HepG2 (cell line): ENCODE measurements at regions not wholly inside any gene's neighbourhood (a gene's known extent, or its start where the extent isn't known, plus 50 kb on each side); places are given as distances from the start of the nearest gene placed in this dataset.
A peak's percentile ranks its signal among the peaks of the same experiment; 100 is the strongest.
"Not testable (repeated sequence)": the region's sequence is repeated elsewhere in the genome, so short reads cannot be mapped to it uniquely, and the experiment has no call there.

Experiments used
- ATAC-seq: fragments of 200-7000 bp; cut with Tn5 transposase; 3 replicates; pipeline ENCODE4 v1.9.1; 2020; ENCODE audit warnings: mild to moderate bottlenecking, moderate library complexity
- BruUV-seq: library from RNA; stranded (reverse); fragments of 400-500 nt; replicated peaks from 2 replicates; lab custom pipeline; 2021; lab: Mats Ljungman, UMichigan
- CTCF ChIA-PET: fragments of 300-600 bp; formaldehyde crosslinking; extraction: SDS; loops from one replicate; lab custom pipeline; 2021; ENCODE audit warnings: low total read pairs, inconsistent platforms, low intra/inter-chr PET ratio; lab: Yijun Ruan, JAX
- POLR2A ChIA-PET: fragments of 350-600 bp; sonication (Branson Sonifier 250); formaldehyde crosslinking; loops from one replicate; lab custom pipeline; 2020; ENCODE audit warnings: antibody characterized with exemption, inconsistent platforms; lab: Yijun Ruan, JAX
- DNase-seq: peaks from one replicate; pipeline ENCODE4 v3.0.0-alpha.2; 2015; ENCODE audit warnings: low spot score
- FAIRE-seq: peaks from 3 replicates; lab custom pipeline; 2011; peaks lifted over from hg19 to GRCh38; lab: Jason Lieb, UNC
- H2AFZ ChIP-seq: one replicate; pipeline ENCODE4 v1.6.1; 2011; ENCODE audit warnings: low read length, inconsistent platforms
- H3K27ac ChIP-seq: fragments of 300-600 bp; 3 replicates; pipeline ENCODE4 v1.8.0; 2011; ENCODE audit warnings: mixed run types, mild to moderate bottlenecking, mixed read lengths, low read length, inconsistent platforms; ENCODE audit not compliant: insufficient read depth; ENCODE audit errors: extremely low read length
- H3K27me3 ChIP-seq, 2 experiments: fragments of 200-600 bp in 1 of 2; 2 replicates in 1 of 2; 3 replicates in 1 of 2; pipeline versions ENCODE4 v1.6.0 to v1.8.0; 2011; ENCODE audit warnings: low read length in 2 of 2, mild to moderate bottlenecking in 2 of 2, moderate library complexity in 2 of 2, inconsistent platforms in 1 of 2; ENCODE audit not compliant: insufficient read depth in 2 of 2, control insufficient read depth in 1 of 2
- H3K36me3 ChIP-seq, 2 experiments: fragments of 200-600 bp in 1 of 2; replicated peaks in 1 of 2; 2 replicates in 1 of 2; 3 replicates in 1 of 2; pipeline versions ENCODE4 v1.5.1 to v1.8.0; 2011; ENCODE audit warnings: low read length in 2 of 2, inconsistent platforms in 1 of 2; ENCODE audit not compliant: insufficient read depth in 2 of 2, control insufficient read depth in 1 of 2
- H3K4me1 ChIP-seq: 2 replicates; pipeline ENCODE4 v1.5.1; 2012; ENCODE audit warnings: low read length, inconsistent platforms; ENCODE audit not compliant: insufficient read depth
- H3K4me2 ChIP-seq: 2 replicates; pipeline ENCODE4 v1.6.0; 2011; ENCODE audit warnings: low read depth, low read length, inconsistent platforms
- H3K4me3 ChIP-seq, 3 experiments: fragments of 200-600 bp in 1 of 3; sonication (generic), shearing (Covaris generic) in 1 of 3; replicated peaks in 1 of 3; 2 replicates each; pipeline ENCODE4 v1.5.1; 2011 to 2016; ENCODE audit warnings: low read length in 3 of 3, inconsistent platforms in 2 of 3, low read depth in 2 of 3, mild to moderate bottlenecking in 2 of 3, control low read depth in 1 of 3, mixed read lengths in 1 of 3; ENCODE audit not compliant: insufficient read depth in 1 of 3
- H3K79me2 ChIP-seq: one replicate; pipeline ENCODE4 v1.6.1; 2011; ENCODE audit warnings: low read length, inconsistent platforms; ENCODE audit not compliant: insufficient read depth
- H3K9ac ChIP-seq: 2 replicates; pipeline ENCODE4 v1.6.0; 2011; ENCODE audit warnings: mild to moderate bottlenecking, low read depth, low read length, inconsistent platforms; ENCODE audit not compliant: insufficient read depth
- H3K9me3 ChIP-seq: 2 replicates; pipeline ENCODE4 v1.5.1; 2012; ENCODE audit warnings: mild to moderate bottlenecking, low read length
- H4K20me1 ChIP-seq: 2 replicates; pipeline ENCODE4 v1.6.0; 2011; ENCODE audit warnings: inconsistent platforms, mild to moderate bottlenecking, low read length, moderate library complexity; ENCODE audit not compliant: insufficient read depth
- CHD4 ChIP-seq: fragments of 200-600 bp; sonication (generic); IDR thresholded peaks from 2 replicates; pipeline ENCODE4 v1.7.0; 2017; ENCODE audit warnings: mild to moderate bottlenecking, low read length, borderline replicate concordance
- WGBS: methylation state at CpG from one replicate; pipeline ENCODE4 v1.1.6; 2017; ENCODE audit warnings: low lambda C conversion rate; 5-methylcytosine and 5-hydroxymethylcytosine counted together
- in situ Hi-C: cut with HindIII; loops from 2 replicates; pipeline ENCODE4 v1.10.0; 2017; ENCODE audit warnings: low pct_unique_long_range_greater_than_20kb; ENCODE audit not compliant: extremely low pct_ligation_motif_present
- intact Hi-C: fragments of 100-400 bp; cut with micrococcal nuclease; formaldehyde crosslinking; loops from one replicate; pipeline ENCODE4 v1.10.0; 2022; ENCODE audit not compliant: unreplicated experiment
- TF ChIP-seq, protein P1 (sequence below): sonication (generic); formaldehyde crosslinking; IDR thresholded peaks from 2 replicates; pipeline ENCODE4 v1.4.0; 2020; ENCODE audit warnings: missing genetic modification reagents, low read depth, mild to moderate bottlenecking, borderline replicate concordance

DNA sequence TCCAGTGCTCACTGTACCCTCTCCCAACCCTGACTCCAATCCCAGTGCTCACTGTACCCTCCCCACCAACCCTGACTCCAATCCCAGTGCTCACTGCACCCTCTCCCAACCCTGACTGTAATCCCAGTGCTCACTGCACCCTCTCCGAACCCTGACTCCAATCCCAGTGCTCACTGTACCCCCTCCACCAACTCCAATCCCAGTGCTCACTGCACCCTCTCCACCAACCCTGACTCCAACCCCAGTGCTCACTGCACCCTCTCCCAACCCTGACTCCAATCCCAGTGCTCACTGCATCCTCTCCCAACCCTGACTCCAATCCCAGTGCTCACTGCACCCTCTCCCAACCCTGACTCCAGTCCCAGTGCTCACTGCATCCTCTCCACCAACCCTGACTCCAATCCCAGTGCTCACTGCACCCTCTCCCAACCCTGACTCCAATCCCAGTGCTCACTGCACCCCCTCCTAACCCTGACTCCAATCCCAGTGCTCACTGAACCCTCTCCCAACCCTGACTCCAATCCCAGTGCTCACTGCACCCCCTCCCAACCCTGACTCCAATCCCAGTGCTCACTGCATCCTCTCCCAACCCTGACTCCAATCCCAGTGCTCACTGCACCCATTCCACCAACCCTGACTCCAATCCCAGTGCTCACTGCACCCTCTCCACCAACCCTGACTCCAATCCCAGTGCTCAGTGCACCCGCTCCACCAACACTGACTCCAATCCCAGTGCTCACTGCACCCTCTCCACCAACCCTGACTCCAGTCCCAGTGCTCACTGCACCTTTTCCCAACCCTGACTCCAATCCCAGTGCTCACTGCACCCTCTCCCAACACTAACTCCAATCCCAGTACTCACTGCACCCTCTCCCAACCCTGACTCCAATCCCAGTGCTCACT lies 136.3 kb upstream of the ZNF618 start:
- CTCF ChIA-PET, H3K36me3 ChIP-seq, H3K4me1 ChIP-seq, H4K20me1 ChIP-seq: not testable (repeated sequence)
- TF ChIP-seq CHD4: peak; percentile 83
- TF ChIP-seq, protein P1, sequence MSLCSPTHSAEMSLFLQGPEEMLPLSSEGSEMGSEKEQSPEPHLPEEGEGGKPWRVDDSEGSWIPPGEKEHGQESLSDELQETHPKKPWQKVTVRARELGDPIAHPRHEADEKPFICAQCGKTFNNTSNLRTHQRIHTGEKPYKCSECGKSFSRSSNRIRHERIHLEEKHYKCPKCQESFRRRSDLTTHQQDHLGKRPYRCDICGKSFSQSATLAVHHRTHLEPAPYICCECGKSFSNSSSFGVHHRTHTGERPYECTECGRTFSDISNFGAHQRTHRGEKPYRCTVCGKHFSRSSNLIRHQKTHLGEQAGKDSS (CRISPR knock-in tag): peak; percentile 54; the same call in 1 of the 2 replicates
- TF ChIP-seq, all 625 proteins: peak for 2; not testable (repeated sequence) for 623
- H3K4me3 ChIP-seq, DNase-seq, H2AFZ ChIP-seq, H3K9ac ChIP-seq, H3K9me3 ChIP-seq, H3K79me2 ChIP-seq, BruUV-seq, H3K27ac ChIP-seq, intact Hi-C loops, FAIRE-seq, POLR2A ChIA-PET, ATAC-seq, H3K4me2 ChIP-seq: not testable (repeated sequence)
- WGBS: 91% methylated on average over 2 of the region's 2 CpGs
- in situ Hi-C loops: loop anchor here (25.0 kb wide), 1 partner anchor 297 kb away; no protein-coding TSS in a partner anchor
- peaks cover 0 to 10% of the 10 kb centered on the region in 2 experiments; a peak in 1 of 5 replicates for H3K27me3 ChIP-seq

DNA sequence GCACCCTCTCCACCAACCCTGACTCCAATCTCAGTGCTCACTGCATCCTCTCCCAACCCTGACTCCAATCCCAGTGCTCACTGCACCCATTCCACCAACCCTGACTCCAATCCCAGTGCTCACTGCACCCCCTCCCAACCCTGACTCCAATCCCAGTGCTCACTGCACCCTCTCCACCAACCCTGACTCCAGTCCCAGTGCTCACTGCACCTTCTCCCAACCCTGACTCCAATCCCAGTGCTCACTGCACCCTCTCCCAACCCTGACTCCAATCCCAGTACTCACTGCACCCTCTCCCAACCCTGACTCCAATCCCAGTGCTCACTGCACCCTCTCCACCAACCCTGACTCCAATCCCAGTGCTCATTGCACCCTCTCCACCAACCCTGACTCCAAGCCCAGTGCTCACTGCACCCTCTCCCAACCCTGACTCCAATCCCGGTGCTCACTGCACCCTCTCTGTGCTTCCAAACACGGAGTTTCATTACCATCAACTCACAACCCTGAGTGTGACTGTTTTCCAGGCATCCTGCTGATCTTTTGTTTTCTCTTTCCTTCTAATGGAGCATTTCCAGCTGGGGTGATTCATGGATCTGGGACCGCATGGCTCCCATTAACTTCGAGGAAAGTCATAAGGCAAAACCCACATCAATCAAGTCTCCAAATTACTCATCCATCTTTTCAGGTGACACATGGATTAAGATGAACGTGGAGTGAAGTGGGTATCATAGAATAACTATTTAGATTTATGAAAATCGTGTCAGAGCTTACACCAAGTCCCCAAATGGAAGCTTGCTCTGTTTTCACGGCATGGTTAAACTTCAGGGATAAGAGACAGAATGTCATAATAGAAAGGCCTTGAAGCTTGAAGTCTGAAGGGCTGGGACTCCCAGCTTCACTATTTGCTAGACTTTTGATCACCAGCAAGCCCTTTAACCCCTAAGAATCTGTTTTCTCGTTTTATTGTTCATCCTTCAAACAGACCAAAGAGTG lies 135.3 kb upstream of the ZNF618 start:
- FAIRE-seq, POLR2A ChIA-PET, H3K4me2 ChIP-seq: not testable (repeated sequence)

More for the DNA sequence above, 135.3 kb upstream of the ZNF618 start:
- ATAC-seq, H3K79me2 ChIP-seq, H3K9me3 ChIP-seq, H3K9ac ChIP-seq, H3K27ac ChIP-seq, DNase-seq, intact Hi-C loops, H4K20me1 ChIP-seq, H3K27me3 ChIP-seq, BruUV-seq, H3K4me3 ChIP-seq, H3K36me3 ChIP-seq, H2AFZ ChIP-seq, H3K4me1 ChIP-seq, CTCF ChIA-PET: not testable (repeated sequence)
- TF ChIP-seq, protein P1 (CRISPR knock-in tag): peak; percentile 54; the same call in 1 of the 2 replicates
- 0 out of 2 replicates have a peak, but pooled peaks have one; percentile 58 for TF ChIP-seq CHD4
- in situ Hi-C loops: loop anchor here (25.0 kb wide), 1 partner anchor 296 kb away; no protein-coding TSS in a partner anchor
- WGBS: 10% methylated on average over 8 of the region's 8 CpGs
